Fibroblast of skin of right quadriceps (primary cell): ENCODE measurements at regions not wholly inside any gene's neighbourhood (a gene's known extent, or its start where the extent isn't known, plus 50 kb on each side); places are given as distances from the start of the nearest gene placed in this dataset.

ENCODE experiments used
- DNase-seq: peaks from one replicate; pipeline ENCODE4 v3.0.0-alpha.2; 2013

DNA sequence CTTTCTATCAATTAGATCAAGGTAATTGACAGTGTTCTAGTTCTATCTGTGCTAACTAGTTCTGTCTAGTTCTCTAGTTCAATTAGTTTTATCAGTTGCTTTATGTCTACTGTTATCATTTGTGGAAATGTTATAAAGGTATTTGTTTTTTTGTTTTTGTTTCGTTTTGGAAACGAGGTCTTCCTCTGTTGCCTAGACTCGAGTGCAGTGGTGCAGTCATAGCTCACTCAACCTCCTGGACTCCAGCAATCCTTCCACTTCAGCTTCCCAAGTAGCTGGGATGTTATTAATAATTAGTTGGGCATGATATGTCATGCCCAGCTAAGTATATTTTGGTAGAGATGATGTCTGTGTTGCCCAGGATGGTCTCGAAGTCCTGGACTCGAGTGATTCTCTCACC, 1682.8 kb upstream of the LRRTM1 start:
- no peak for DNase-seq

DNA sequence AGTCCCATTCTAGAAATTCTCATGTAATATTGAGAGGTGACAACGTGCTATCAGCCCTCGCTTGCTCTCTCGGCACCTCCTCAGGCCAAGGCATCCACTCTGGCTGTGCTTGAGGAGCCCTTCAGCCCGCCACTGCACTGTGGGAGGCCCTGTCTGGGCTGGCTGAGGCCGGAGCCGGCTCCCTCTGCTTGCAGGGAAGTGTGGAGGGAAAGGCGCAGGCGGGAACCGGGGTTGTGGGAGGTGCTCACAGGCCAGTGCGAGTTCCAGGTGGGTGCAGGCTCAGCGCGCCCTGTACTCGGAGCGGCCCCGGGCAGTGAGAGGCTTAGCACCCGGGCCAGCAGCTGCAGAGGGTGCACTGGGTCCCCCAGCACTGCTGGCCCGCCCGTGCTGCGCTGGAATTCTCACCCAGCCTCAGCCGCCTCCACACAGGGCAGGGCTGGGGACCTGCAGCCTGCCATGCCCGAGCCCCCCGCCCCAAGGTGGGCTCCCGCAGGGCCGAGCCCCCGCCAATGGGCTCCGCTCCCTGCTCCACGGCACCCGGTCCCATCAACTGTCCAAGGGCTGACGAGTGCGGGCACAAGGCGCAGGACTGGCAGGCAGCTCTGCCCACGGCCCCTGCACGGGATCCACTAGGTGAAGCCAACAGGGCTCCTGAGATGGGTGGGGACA, 1680.6 kb upstream of the LRRTM1 start:
- no peak for DNase-seq

- DNase-seq: no peak
These were observed 1677.0 kb upstream of the LRRTM1 start for GRCh38 chr2:81981585-81981984.

GRCh38 chr2:81979086-81979485, 1674.5 kb upstream of the LRRTM1 start:
- DNase-seq: no peak

DNA sequence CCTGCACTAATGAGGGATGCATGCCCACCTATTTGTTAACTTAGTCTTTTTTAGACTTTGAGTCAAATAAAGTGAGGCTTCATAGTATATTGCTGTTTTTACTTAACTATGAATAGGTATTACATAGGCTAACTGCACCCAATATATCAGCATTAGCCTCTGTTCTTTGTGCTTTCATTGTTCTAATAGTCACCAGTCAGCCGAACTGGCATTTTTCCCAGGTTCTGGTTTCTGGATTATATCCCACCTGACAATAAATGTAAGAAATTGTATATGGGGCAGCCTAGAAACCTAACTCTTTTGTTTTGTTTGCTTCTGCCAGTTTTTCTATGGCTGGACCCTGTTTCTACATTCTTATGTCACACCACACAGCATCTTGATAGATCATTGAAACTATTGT, 1672.4 kb upstream of the LRRTM1 start:
- no peak for DNase-seq

- DNase-seq: no peak
These were observed 1669.7 kb upstream of the LRRTM1 start for GRCh38 chr2:81974216-81974615.

GRCh38 chr2:81942876-81943275, 1638.3 kb upstream of the LRRTM1 start:
- no peak for DNase-seq

- no peak for DNase-seq
These were observed 1637.7 kb upstream of the LRRTM1 start for GRCh38 chr2:81942136-81942680.

GRCh38 chr2:81940266-81940955, 1635.9 kb upstream of the LRRTM1 start:
- no peak for DNase-seq

- no peak for DNase-seq
These were observed 1633.4 kb upstream of the LRRTM1 start for GRCh38 chr2:81937944-81938343.

DNA sequence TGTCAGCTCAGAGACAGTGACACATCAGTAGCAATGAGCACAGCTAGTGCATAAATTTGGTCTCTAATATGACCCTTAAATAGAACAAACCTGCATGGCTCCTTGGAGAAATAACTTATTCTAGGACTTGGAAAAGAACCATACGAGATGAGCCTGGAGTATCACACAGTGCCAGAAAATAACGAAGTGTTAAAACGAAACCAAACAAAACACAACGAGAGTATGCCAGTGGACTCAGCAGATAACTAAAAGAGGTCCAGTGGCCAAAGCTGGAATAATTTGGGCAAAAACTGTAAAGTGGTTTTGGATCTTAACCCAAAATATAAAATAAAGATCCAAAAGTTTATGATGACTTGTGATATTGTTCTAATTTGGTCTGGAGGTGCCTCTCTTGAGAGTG, 1599.0 kb upstream of the LRRTM1 start:
- DNase-seq: no peak

DNA sequence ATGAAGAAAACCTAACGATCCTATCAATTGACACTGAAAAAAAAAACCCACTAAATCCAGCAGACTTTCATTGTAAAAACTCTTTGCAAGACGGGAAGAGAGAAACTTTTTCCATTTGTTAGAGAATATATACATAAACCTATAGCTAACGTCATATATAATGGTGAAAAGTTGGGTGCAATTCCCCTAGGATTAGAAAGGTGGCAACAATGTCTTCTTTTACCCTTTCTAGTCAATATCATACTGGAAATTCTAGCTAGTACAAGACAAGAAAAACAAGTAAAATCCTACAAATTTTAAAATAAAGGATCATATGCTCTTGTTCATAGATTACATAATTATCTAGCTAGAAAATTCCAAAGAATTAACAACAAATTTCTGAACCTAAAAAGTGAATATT, 1596.5 kb upstream of the LRRTM1 start:
- peak; percentile 4 for DNase-seq

DNA sequence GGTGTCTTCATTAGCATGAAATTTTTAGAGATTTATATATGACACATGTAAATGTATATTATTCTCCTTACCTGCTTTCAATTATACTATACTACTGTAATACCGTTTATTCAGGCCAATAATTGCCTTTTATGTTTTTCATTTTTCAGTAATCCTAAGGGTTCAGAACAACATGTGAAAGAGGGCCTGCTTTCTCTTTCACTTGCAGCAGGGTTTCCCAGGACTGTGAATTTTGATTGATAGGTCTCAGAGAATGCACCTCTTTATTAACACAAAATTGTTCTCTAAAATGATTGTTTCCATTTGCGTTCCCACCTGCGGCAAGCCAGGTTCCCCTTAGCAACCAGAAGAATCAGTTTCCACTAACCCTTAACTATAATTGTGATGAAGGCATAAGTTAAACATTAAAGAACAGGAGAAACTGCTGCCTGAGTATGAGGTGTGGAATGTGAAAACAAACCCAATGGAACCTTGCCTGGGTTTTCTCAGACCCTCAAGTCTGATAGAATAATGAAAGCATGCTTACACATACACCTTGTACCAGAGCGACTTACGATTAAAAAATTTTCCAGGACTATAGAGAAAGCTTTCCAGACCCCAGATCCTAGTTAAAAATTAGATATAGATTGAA, 1591.2 kb upstream of the LRRTM1 start:
- DNase-seq: no peak

DNA sequence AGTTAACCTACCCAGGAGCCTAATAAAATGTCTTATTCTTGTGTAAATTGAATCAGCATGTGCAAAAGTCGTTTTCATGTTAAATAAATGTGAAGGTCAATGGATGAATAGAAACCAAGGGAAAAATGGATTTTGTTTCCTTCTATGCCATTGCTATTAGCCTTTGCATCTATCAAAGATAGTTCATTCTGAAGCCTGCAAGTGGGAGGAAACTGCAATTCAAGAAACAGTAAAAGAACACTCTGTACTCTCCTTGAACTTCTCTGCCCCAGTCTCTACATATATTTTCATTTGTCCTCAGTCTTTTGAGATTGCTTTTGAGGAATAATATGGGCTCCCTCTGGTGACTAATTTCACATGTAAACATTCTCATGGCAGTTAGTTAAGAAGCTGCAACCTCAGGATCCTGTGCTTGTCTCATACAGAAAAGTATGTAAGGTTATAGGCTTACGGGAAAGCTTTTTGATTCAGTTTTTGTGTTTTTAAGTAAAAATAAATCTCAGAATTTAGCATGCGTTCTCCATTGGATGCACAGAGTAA, 1590.0 kb upstream of the LRRTM1 start:
- peak; percentile 45 for DNase-seq

DNA sequence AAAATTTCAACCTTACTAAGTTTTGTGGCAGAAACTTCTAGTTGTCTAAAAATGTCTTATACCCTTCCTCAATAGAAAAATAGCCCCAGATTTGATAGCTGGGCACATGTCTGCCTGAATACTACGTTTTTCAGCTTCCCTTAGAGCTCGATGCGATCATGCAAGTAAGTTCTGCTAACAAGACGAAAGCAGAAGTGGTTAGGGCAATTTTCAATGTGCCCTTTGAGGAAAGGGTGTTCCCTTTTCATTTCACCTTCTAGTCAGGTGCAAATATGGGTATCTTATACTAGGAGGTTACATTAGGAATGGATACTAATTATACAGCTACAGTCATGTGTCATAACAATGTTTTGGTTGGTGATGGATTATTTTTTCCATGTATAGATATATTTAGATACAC, 1572.1 kb upstream of the LRRTM1 start:
- DNase-seq: no peak

DNA sequence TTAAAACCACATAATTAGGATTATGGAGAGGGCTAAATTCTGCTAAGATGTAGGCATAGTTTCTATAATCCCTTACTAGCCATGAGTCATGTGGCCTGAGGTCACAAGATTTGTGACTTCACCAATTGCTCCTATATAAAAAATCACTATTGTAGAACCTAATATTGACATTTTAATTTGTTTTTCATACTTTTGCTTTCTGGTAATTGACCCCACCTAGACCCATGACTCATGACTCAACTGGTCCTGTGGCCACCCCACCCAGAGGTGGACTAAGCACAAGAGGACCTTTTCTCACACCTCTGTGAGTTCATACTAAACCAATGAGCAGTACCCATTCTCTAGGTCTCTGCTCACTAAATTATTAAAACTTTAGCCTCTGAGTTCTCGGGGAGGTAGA, 1567.5 kb upstream of the LRRTM1 start:
- peak; percentile 20 for DNase-seq

DNA sequence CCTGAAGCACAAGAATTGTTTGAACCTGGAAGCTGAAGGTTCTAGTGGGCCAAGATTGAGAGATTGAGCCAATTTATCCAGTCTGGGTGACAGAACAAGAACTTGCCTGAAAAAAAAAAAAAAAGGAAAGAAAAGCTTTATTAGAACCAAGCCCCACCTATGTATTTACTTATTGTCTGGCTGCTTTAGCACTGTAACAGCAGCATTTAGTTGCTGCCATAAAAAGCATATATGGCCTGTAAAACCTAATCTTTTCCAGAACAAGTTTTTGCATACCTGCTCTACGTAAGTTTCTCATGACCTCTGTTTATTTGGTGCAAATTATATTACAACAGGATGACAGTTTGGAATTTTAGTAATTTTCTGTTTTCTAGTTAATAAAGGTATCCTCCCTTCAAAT, 1565.6 kb upstream of the LRRTM1 start:
- no peak for DNase-seq

- DNase-seq: no peak
These were observed 1554.4 kb upstream of the LRRTM1 start for GRCh38 chr2:81858998-81859397.

- DNase-seq: peak; percentile 60
These were observed 1548.8 kb upstream of the LRRTM1 start for GRCh38 chr2:81853341-81853740.

DNA sequence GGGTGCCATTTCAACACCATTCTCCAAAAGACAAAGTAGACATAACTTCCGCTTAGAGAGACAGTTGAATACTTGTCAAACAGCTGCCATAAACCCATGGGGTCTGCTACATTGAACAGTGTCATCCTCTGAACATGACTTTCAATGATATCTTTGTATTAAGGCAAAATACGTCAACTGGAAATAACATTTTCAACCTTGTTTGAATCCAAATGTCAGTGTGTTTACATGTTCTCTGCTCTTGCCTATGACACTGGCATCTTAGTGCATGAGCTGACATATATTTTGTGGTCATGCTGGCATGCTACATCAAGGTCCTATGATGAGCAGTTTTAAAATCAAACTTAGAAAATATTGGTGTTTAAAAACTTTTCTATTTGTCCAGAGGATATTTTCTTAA, 1548.1 kb upstream of the LRRTM1 start:
- no peak for DNase-seq

- DNase-seq: no peak
These were observed 1535.2 kb upstream of the LRRTM1 start for GRCh38 chr2:81839780-81840179.

DNA sequence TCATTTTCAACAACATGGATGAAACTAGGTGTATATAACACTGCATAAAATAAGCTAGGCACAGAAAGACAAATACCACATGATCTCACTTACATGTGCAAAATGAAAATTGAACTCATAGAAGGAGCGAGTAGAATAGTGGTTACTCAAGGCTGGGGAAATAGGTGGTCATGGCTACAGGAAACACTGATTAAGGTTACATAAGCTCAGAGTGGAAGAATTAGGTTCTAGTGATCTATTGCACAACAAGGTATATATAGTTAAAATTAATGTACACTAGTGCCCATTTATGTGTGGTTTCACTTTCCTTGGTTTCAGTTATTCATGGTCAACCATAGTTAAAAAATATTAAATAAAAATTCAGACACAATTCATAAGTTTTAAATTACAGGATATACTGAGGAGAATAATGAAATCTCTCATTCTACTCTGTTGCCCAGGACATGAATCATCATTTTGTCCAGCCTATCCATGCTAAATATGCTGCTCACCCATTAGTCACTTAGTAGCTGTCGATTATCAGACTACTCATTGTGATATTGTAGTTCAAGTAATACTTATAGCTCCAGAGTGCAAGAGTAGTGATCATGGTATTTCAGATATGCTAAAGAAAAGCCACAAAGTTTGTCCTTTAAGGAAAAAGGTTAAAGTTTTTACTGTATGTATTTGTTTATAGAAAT, 1530.9 kb upstream of the LRRTM1 start:
- DNase-seq: peak; percentile 76

DNA sequence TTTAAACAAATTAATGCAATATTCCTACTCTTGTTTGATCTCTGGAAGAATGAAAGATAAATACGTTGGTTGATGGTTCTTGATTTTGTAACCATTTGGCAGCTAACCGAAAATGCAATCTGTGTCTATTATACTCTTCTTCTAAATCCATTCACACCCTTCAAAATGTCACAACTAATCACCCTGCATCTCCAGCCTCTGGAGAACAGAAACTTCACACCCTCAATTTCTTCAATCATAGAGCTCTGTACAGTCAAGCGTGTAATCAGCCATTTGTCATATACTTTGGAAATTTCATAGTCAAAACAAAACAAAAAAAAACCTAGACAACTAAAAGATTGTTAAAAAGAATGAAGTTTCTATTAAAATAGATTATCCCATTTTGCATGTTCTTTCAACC, 1482.3 kb upstream of the LRRTM1 start:
- no peak for DNase-seq
